B cell (primary cell): ENCODE measurements at regions not wholly inside any gene's neighbourhood (a gene's known extent, or its start where the extent isn't known, plus 50 kb on each side); places are given as distances from the start of the nearest gene placed in this dataset.

Experiments
- ATAC-seq: fragments of 200-7000 bp; cut with Tn5 transposase; one replicate; pipeline ENCODE4 v1.10.0; 2021; ENCODE audit warnings: low read depth, mild to moderate bottlenecking, moderate number of reproducible peaks, moderate library complexity
- CTCF ChIA-PET: fragments of 350-600 bp; sonication (Branson Sonifier 250); formaldehyde crosslinking; loops from one replicate; lab custom pipeline; 2021; ENCODE audit warnings: antibody characterized with exemption, inconsistent platforms; lab: Charles Lee
- POLR2A ChIA-PET: fragments of 350-600 bp; sonication (Branson Sonifier 250); formaldehyde crosslinking; loops from one replicate; lab custom pipeline; 2021; ENCODE audit warnings: antibody characterized with exemption; lab: Charles Lee
- DNase-seq: peaks from one replicate; pipeline ENCODE4 v3.0.0; 2013
- H2AFZ ChIP-seq: 2 replicates; pipeline ENCODE4 v1.6.1; 2012; ENCODE audit warnings: mild to moderate bottlenecking, low read depth, low read length; ENCODE audit not compliant: insufficient read depth, poor library complexity, severe bottlenecking
- H3K27ac ChIP-seq, 2 donors: 1 replicate in 1 of 2; 2 replicates in 1 of 2; pipeline ENCODE4 v1.5.1; 2012 to 2013; ENCODE audit warnings: low read length in 2 of 2, mild to moderate bottlenecking in 2 of 2, moderate library complexity in 1 of 2
- H3K27me3 ChIP-seq, 4 experiments: fragments of 200-600 bp in 1 of 4; sonication (generic) in 1 of 4; replicated peaks in 1 of 4; 1 replicate in 2 of 4; 2 replicates in 2 of 4; pipeline versions ENCODE4 v1.6.1 to v1.7.0; 2013 to 2016; ENCODE audit warnings: low read length in 3 of 4, mild to moderate bottlenecking in 2 of 4, mixed read lengths in 1 of 4, moderate library complexity in 1 of 4; ENCODE audit not compliant: insufficient read depth in 4 of 4, control insufficient read depth in 3 of 4; ENCODE audit errors: control extremely low read depth in 1 of 4
- H3K36me3 ChIP-seq, 2 experiments: replicated peaks in 1 of 2; 1 replicate in 1 of 2; 2 replicates in 1 of 2; pipeline versions ENCODE4 v1.6.1 to v1.7.1; 2013; ENCODE audit warnings: low read length in 1 of 2; ENCODE audit not compliant: insufficient read depth in 2 of 2, control insufficient read depth in 1 of 2; ENCODE audit errors: control extremely low read depth in 1 of 2, extremely low read depth in 1 of 2
- H3K4me1 ChIP-seq, 2 donors: fragments of 200-600 bp in 1 of 2; sonication (generic) in 1 of 2; 1 replicate in 1 of 2; 2 replicates in 1 of 2; pipeline versions ENCODE4 v1.5.1 to v1.6.1; 2013 to 2017; ENCODE audit warnings: low read length in 2 of 2; ENCODE audit not compliant: control insufficient read depth in 2 of 2, insufficient read depth in 2 of 2
- H3K4me2 ChIP-seq: replicated peaks from 2 replicates; pipeline ENCODE3; 2012; ENCODE audit warnings: mild to moderate bottlenecking, low read depth, low read length; ENCODE audit not compliant: poor library complexity, severe bottlenecking
- H3K4me3 ChIP-seq, 5 experiments: fragments of 200-600 bp in 1 of 5; sonication (generic) in 1 of 5; 1 replicate in 3 of 5; 2 replicates in 2 of 5; pipeline versions ENCODE4 v1.5.1 to v1.7.0; 2011 to 2016; ENCODE audit warnings: low read length in 4 of 5, mild to moderate bottlenecking in 4 of 5, low read depth in 2 of 5, control low read depth in 1 of 5, moderate library complexity in 1 of 5; ENCODE audit not compliant: insufficient read depth in 1 of 5; ENCODE audit errors: control extremely low read depth in 1 of 5, extremely low read depth in 1 of 5
- H3K79me2 ChIP-seq: fragments of 200-600 bp; sonication (generic); one replicate; pipeline ENCODE4 v1.6.0; 2016; ENCODE audit warnings: low read length; ENCODE audit not compliant: control insufficient read depth, insufficient read depth
- H3K9ac ChIP-seq: fragments of 200-600 bp; sonication (generic); 2 replicates; pipeline ENCODE4 v1.6.1; 2017; ENCODE audit warnings: mild to moderate bottlenecking, low read length, moderate library complexity
- H3K9me3 ChIP-seq, 3 donors: one replicate each; pipeline versions ENCODE4 v1.6.1 to v1.7.1; 2013; ENCODE audit warnings: low read length in 2 of 3; ENCODE audit not compliant: control insufficient read depth in 2 of 3, insufficient read depth in 1 of 3; ENCODE audit errors: control extremely low read depth in 1 of 3
- H4K20me1 ChIP-seq: 2 replicates; pipeline ENCODE4 v1.6.0; 2012; ENCODE audit warnings: mild to moderate bottlenecking, low read length; ENCODE audit not compliant: insufficient read depth, control insufficient read depth, poor library complexity, severe bottlenecking
- H3K27ac Mint-ChIP-seq: one replicate; pipeline ENCODE4 v1.8.0; 2021; ENCODE audit warnings: mixed read lengths
- H3K27me3 Mint-ChIP-seq: one replicate; pipeline ENCODE4 v1.8.0; 2021; ENCODE audit warnings: mixed read lengths
- H3K4me1 Mint-ChIP-seq: one replicate; pipeline ENCODE4 v1.8.0; 2021; ENCODE audit warnings: mixed read lengths
- H3K4me3 Mint-ChIP-seq: one replicate; pipeline ENCODE4 v1.8.0; 2021; ENCODE audit warnings: mixed read lengths
- H3K9me3 Mint-ChIP-seq: one replicate; pipeline ENCODE4 v1.8.0; 2022; ENCODE audit warnings: mixed read lengths; ENCODE audit not compliant: insufficient read depth
- CTCF ChIP-seq: fragments of 200-600 bp; IDR thresholded peaks from one replicate; pipeline ENCODE4 v1.8.0; 2022; ENCODE audit warnings: antibody characterized with exemption, mild to moderate bottlenecking
- EZH2 ChIP-seq: IDR thresholded peaks from 2 replicates; pipeline ENCODE4 v1.6.1; 2012; ENCODE audit warnings: borderline replicate concordance, low read depth, mild to moderate bottlenecking, moderate library complexity, low read length; ENCODE audit not compliant: insufficient read depth, poor library complexity, severe bottlenecking
- WGBS: methylation state at CpG from one replicate; pipeline ENCODE4 v1.1.5; 2013; ENCODE audit warnings: missing lambda C conversion rate; ENCODE audit not compliant: insufficient coverage; 5-methylcytosine and 5-hydroxymethylcytosine counted together
- intact Hi-C: fragments of 100-400 bp; cut with micrococcal nuclease; formaldehyde crosslinking; loops from one replicate; pipeline ENCODE4 v1.10.0; 2022

GRCh38 chrX:5194806-5195205, 1033.9 kb downstream of the NLGN4X start:
- Histone ChIP-seq H3K4me2 (no peak overlapping the region), H3K27me3 (no peaks in the 10 kb centered on the region), H3K4me1 (no peaks in the 10 kb centered on the region), H2AFZ (no peak overlapping the region), H3K36me3 (no peaks in the 10 kb centered on the region), H3K4me3 (no peak overlapping the region), H3K27ac (no peak overlapping the region), H4K20me1 (no peaks in the 10 kb centered on the region), H3K9ac (no peak overlapping the region), H3K79me2 (no peaks in the 10 kb centered on the region), H3K9me3 (no peaks in the 10 kb centered on the region)
- no peaks in the 10 kb centered on the region for H3K9me3 Mint-ChIP-seq
- no peaks in the 10 kb centered on the region for H3K27me3 Mint-ChIP-seq
- intact Hi-C loops, result no loop called here
- TF ChIP-seq EZH2, result no peak
- no peak for TF ChIP-seq CTCF
- DNase-seq (no peak), ATAC-seq (no peak)
- no peak overlapping the region for H3K27ac Mint-ChIP-seq
- ChIA-PET POLR2A (no interaction called here), CTCF (no interaction called here)
- no peak overlapping the region for H3K4me3 Mint-ChIP-seq
- H3K4me1 Mint-ChIP-seq, result no peaks in the 10 kb centered on the region
- no CpG with 5 or more reads among the region's 4 CpGs for WGBS

GRCh38 chrX:5180135-5180741, 1048.4 kb downstream of the NLGN4X start:
- CTCF ChIA-PET, result no interaction called here

More at GRCh38 chrX:5180135-5180741, 1048.4 kb downstream of the NLGN4X start:
- ATAC-seq, result no peak
- Histone ChIP-seq H3K27ac (no peak overlapping the region), H3K36me3 (no peaks in the 10 kb centered on the region), H3K4me3 (no peak overlapping the region), H3K9ac (no peak overlapping the region), H3K9me3 (no peaks in the 10 kb centered on the region), H3K4me2 (no peak overlapping the region), H3K27me3 (no peaks in the 10 kb centered on the region), H3K79me2 (no peaks in the 10 kb centered on the region), H2AFZ (no peak overlapping the region), H3K4me1 (no peaks in the 10 kb centered on the region), H4K20me1 (no peaks in the 10 kb centered on the region)
- no peaks in the 10 kb centered on the region for H3K27me3 Mint-ChIP-seq
- intact Hi-C loops, result no loop called here
- WGBS, result 60% methylated on average over 1 of the region's 12 CpGs
- DNase-seq, result no peak
- POLR2A ChIA-PET, result no interaction called here
- TF ChIP-seq EZH2, result no peak
- TF ChIP-seq CTCF, result no peak
- no peaks in the 10 kb centered on the region for H3K4me1 Mint-ChIP-seq
- H3K4me3 Mint-ChIP-seq, result no peak overlapping the region
- H3K9me3 Mint-ChIP-seq, result no peaks in the 10 kb centered on the region
- H3K27ac Mint-ChIP-seq, result no peak overlapping the region
